HG02623 (cell line): ENCODE measurements at regions not wholly inside any gene's neighbourhood (a gene's known extent, or its start where the extent isn't known, plus 50 kb on each side); places are given as distances from the start of the nearest gene placed in this dataset.

Source experiments
- ATAC-seq: cut with Tn5 transposase; IDR thresholded peaks from one replicate; pipeline ENCODE4 v1.9.1; 2021; ENCODE audit warnings: moderate library complexity; ENCODE audit not compliant: unreplicated experiment

- no peak for ATAC-seq
Observed at GRCh38 chr20:58162986-58163385, 65.5 kb downstream of the ANKRD60 start.

DNA sequence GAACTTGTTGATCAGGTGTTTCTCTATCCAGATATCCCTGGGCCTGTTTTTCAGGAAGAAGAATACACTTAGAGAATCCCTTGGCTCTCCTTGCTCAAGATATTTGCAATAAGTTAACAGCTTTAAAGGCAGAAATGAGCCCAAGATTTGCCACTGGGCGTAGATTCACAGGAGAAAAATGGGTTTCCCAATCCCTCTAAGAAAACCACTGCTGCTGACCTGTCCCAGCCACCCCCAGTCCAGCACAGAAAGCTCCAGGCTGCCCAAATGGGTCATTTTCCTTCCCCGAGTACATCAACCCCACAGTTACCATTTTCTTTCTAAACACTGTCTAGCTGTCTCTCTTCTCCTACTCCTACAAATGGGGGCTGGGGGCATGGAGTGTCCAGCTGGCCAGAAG lies 67.3 kb downstream of the ANKRD60 start:
- no peak for ATAC-seq

DNA sequence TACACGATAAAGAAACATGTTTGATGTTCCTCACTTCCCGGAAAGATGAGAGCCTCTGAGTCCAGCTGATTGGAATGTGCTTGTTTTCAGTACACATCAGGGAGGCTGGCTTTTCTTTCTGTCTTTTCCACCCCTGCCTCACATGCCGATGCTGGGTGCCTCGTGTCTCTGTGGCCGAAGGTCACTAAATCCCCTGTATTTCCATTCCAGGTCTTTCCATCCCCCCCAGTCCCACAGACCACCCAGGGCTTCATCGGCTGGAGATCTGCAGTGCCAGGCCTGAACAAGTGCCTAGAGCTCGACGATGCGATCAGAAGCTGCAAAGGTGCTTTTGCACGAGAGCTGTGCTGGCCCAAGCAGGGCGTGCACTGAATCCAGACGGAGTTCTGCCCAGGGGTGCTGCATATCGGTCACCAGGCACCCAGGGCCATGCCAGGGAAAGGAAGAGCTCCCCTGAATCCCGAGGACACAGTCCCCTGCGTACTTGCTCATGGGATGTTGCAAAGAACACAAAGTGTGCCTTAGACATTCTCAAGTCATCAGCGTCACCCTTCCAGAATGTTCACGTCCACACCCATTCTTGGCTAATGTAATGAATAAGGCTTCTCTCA lies 67.9 kb downstream of the ANKRD60 start:
- ATAC-seq, result no peak

- ATAC-seq, result no peak
Observed at GRCh38 chr20:58155148-58155925, 73.1 kb downstream of the ANKRD60 start.

DNA sequence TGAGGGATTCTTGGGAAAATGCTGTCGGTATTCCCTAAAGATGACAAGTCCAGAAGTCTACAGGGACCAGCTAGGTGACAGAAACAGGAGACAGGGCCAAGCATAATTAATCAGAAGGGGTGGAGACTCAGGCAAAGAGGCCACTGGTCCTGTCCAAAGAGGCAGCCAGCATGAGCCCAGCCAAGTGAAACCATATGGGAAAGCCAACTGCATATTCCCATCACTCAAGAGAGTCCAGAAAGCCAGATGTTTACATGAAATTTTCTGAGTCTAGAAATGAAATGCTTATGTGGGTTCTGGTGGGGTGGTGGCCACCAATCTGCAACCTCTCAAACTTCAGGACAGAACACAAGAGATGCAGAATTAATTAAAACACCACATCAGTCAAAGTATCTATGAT lies 74.3 kb downstream of the ANKRD60 start:
- ATAC-seq, result no peak

- ATAC-seq, result no peak
Observed at GRCh38 chr20:58153121-58153520, 75.3 kb downstream of the ANKRD60 start.

DNA sequence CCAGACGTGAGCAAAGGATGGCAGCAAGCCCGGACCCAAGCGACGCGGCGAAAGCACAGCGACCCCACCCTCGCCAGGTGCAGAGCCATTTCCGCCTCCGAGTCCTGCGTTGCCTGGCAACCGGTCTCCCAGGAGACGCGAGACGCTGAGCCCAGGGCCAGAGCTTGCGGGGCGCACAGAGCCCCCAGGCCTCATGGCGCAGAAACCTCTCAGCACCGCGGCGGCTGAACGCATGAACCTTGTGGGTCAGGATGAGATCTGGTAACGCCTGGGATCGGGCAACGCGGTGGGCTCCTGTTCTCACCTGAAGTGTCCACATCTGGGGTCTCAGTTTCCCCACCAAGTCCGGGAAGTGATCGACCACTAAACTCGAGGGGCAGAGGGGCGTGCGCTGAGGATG lies 77.7 kb downstream of the ANKRD60 start:
- no peak for ATAC-seq

GRCh38 chr20:58149437-58150091 lies 78.9 kb downstream of the ANKRD60 start:
- no peak for ATAC-seq

DNA sequence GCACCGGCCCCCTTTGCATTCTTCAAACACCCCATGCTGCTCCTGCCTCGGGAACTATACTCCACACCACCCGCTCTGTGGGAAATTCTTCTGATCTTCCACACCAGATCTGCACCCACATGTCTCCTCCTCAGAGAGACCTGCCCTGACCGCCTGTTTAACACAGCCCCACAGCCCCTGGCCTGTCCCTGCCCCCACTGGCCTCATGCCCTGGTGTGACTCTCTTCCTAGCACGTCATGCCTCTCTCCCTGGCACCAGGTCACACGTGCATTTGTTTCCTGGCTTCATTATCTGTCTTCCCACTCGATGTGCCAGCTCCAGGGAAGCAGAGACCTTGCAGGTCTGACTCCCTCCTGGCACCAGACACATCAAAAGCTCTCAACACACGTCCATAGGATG lies 79.6 kb downstream of the ANKRD60 start:
- ATAC-seq, result no peak

DNA sequence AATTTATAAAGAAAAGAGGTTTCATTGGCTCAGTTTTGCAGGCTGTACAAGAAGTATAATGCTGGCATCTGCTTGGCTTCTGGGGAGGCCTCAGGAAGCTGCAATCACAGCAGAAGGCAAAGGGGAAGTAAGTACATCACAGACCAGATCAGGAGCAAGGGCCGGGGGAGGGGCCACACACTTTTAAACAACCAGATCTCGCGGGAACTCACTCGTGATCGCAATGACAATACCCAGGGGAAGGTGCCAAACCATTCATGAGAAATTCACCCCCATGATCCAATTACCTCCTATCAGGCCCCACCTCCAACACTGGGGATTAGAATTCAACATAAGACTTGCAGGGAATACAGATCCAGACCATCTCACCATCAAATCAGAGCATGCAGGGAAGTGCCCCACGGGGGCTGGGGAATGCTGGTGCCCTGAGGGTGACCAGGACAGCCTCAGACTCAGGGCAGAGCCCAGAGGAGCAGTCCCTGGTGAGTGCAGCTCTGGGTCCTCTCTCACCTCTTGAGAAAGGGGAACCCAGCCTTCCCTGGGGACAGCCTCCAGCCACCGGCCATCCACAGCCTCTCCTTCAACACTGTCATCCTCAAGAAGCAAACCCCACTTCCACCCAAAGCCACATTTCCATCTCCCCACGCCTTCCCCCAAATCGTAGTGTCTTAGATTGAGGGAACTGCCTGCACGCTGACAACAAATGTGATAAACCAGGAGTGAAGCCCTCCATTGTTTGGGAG lies 80.7 kb downstream of the ANKRD60 start:
- ATAC-seq, result no peak

GRCh38 chr20:58146746-58147140 lies 81.7 kb downstream of the ANKRD60 start:
- ATAC-seq, result no peak

- no peak for ATAC-seq
Observed at GRCh38 chr20:58146081-58146745, 82.2 kb downstream of the ANKRD60 start.

DNA sequence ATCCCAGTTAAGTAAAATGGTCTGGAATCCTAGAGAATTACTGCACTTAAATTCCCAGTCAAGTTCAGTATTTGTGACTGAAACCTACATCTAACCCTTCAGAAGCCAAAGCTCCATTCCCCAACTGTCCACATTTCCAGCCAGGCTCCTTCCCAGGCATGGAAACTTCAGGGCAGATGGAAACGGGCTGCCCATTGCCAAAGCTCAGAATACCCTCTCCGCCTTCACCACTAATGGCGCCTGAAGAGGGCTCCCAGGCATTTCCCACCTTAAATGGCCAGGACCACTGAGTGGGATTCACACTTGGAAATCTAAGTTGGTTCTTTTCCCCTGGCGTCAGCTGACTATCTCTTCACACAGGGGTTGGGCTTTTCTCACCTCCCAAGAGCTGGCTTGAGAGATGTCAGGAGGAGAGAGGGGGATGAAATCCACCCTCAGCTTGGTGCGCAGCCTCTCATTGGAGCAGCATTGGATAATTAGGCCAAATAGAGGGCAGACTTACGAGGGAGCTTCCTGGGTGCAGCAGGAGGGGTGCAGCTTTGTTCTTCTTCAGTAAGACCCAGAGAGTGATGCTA lies 82.9 kb downstream of the ANKRD60 start:
- ATAC-seq, result no peak

GRCh38 chr20:58144096-58144495 lies 84.4 kb downstream of the ANKRD60 start:
- no peak for ATAC-seq

- no peak for ATAC-seq
Observed at GRCh38 chr20:58143531-58143930, 84.9 kb downstream of the ANKRD60 start.

- ATAC-seq, result no peak
Observed at GRCh38 chr20:58142843-58143185, 85.6 kb downstream of the ANKRD60 start.

- no peak for ATAC-seq
Observed at GRCh38 chr20:58141971-58142842, 86.2 kb downstream of the ANKRD60 start.

DNA sequence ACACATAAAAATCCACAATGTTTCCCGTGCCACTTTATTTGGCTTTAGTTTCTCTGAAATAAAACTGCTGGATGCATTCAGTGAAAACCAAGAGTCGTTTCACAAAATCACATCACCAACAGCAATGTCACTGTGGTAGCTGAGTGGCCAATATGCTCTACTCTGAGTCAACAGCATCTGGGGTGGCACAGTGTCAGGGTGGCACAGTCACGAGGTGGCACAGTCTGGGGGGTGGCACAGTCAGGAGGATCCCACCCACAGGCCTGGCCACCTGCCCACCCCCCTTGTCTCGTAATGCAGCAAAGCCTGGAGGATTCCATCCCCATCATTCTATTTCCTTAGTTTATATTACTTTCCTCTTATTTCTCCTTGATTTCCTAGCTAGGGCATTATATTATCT lies 87.0 kb downstream of the ANKRD60 start:
- no peak for ATAC-seq

GRCh38 chr20:58140787-58141425 lies 87.5 kb downstream of the ANKRD60 start:
- ATAC-seq, result no peak
